NCI-H748 (cell line): ENCODE measurements at regions not wholly inside any gene's neighbourhood (a gene's known extent, or its start where the extent isn't known, plus 50 kb on each side); places are given as distances from the start of the nearest gene placed in this dataset.

Source experiments
- DNase-seq: peaks from one replicate; lab custom pipeline; 2025; ENCODE audit not compliant: unreplicated experiment; lab: John Stamatoyannopoulos, UW

GRCh38 chr11:69930081-69931059 lies 111.2 kb upstream of the FGF3 start:
- no peak for DNase-seq

- DNase-seq: no peak
Measured at GRCh38 chr11:69931060-69931910, 112.1 kb upstream of the FGF3 start.

- no peak for DNase-seq
Measured at GRCh38 chr11:69931994-69932910, 113.0 kb upstream of the FGF3 start.

GRCh38 chr11:69934861-69935494 lies 115.8 kb upstream of the FGF3 start:
- peak; percentile 59 for DNase-seq

- no peak for DNase-seq
Measured at GRCh38 chr11:69935941-69936505, 116.8 kb upstream of the FGF3 start.

GRCh38 chr11:69936771-69937170 lies 117.6 kb upstream of the FGF3 start:
- DNase-seq: no peak

GRCh38 chr11:69938206-69938605 lies 119.0 kb upstream of the FGF3 start:
- DNase-seq: no peak

GRCh38 chr11:69939551-69940245 lies 120.5 kb upstream of the FGF3 start:
- no peak for DNase-seq

GRCh38 chr11:69940246-69940610 lies 121.0 kb upstream of the FGF3 start:
- DNase-seq: no peak

- DNase-seq: no peak
Measured at GRCh38 chr11:69941546-69942332, 122.5 kb upstream of the FGF3 start.

GRCh38 chr11:69942333-69942820 lies 123.2 kb upstream of the FGF3 start:
- DNase-seq: no peak

GRCh38 chr11:69943066-69943465 lies 123.8 kb upstream of the FGF3 start:
- DNase-seq: no peak

GRCh38 chr11:69943506-69943905 lies 124.3 kb upstream of the FGF3 start:
- DNase-seq: no peak

- no peak for DNase-seq
Measured at GRCh38 chr11:69944146-69944795, 125.1 kb upstream of the FGF3 start.

- no peak for DNase-seq
Measured at GRCh38 chr11:69945157-69945556, 125.9 kb upstream of the FGF3 start.

GRCh38 chr11:69947059-69947792 lies 128.0 kb upstream of the FGF3 start:
- no peak for DNase-seq

GRCh38 chr11:69947793-69948255 lies 128.6 kb upstream of the FGF3 start:
- DNase-seq: no peak
